NCI-H187 (cell line): ENCODE measurements at regions not wholly inside any gene's neighbourhood (a gene's known extent, or its start where the extent isn't known, plus 50 kb on each side); places are given as distances from the start of the nearest gene placed in this dataset.

ENCODE experiments used
- DNase-seq, 2 experiments: peaks; one replicate each; lab custom pipeline; 2025; lab: John Stamatoyannopoulos, UW

- DNase-seq: no peak
These were observed 169.0 kb upstream of the GRK3 start for GRCh38 chr22:25395468-25395867.

GRCh38 chr22:25395915-25396314 lies 168.6 kb upstream of the GRK3 start:
- DNase-seq: no peak

- DNase-seq: no peak
These were observed 167.8 kb upstream of the GRK3 start for GRCh38 chr22:25396615-25397200.

GRCh38 chr22:25397616-25398015 lies 166.9 kb upstream of the GRK3 start:
- DNase-seq: no peak

- DNase-seq: peak; percentile 19 to 38
These were observed 165.8 kb upstream of the GRK3 start for GRCh38 chr22:25398591-25399062.

GRCh38 chr22:25399649-25400151 lies 164.8 kb upstream of the GRK3 start:
- DNase-seq: no peak

- DNase-seq: no peak
These were observed 162.3 kb upstream of the GRK3 start for GRCh38 chr22:25402160-25402500.

- no peak for DNase-seq
These were observed 161.8 kb upstream of the GRK3 start for GRCh38 chr22:25402501-25403283.

GRCh38 chr22:25403284-25403810 lies 161.1 kb upstream of the GRK3 start:
- DNase-seq: no peak

GRCh38 chr22:25403811-25404471 lies 160.5 kb upstream of the GRK3 start:
- no peak for DNase-seq

GRCh38 chr22:25404556-25404927 lies 159.9 kb upstream of the GRK3 start:
- DNase-seq: no peak

GRCh38 chr22:25404928-25405816 lies 159.3 kb upstream of the GRK3 start:
- no peak for DNase-seq

GRCh38 chr22:25405841-25406509 lies 158.5 kb upstream of the GRK3 start:
- no peak for DNase-seq

GRCh38 chr22:25406510-25407210 lies 157.8 kb upstream of the GRK3 start:
- DNase-seq: no peak

GRCh38 chr22:25407226-25407858 lies 157.1 kb upstream of the GRK3 start:
- no peak for DNase-seq

- DNase-seq: no peak
These were observed 156.6 kb upstream of the GRK3 start for GRCh38 chr22:25407859-25408229.

GRCh38 chr22:25409240-25409639 lies 155.2 kb upstream of the GRK3 start:
- DNase-seq: no peak

- DNase-seq: no peak
These were observed 153.6 kb upstream of the GRK3 start for GRCh38 chr22:25410849-25411248.

GRCh38 chr22:25413620-25414019 lies 150.9 kb upstream of the GRK3 start:
- DNase-seq: no peak

- peak in 1 of 2 experiments; percentile 32 for DNase-seq
These were observed 148.7 kb upstream of the GRK3 start for GRCh38 chr22:25415731-25416130.
